Lower leg skin (tissue), 3 donors: ENCODE measurements at regions not wholly inside any gene's neighbourhood (a gene's known extent, or its start where the extent isn't known, plus 50 kb on each side); places are given as distances from the start of the nearest gene placed in this dataset.

Source experiments
- CTCF ChIP-seq, 3 donors: fragments of 450-650 bp; IDR thresholded peaks; one replicate each; pipeline ENCODE4 v1.5.1; 2016; ENCODE audit warnings: antibody characterized with exemption in 3 of 3, mild to moderate bottlenecking in 3 of 3, moderate library complexity in 2 of 3
- POLR2A ChIP-seq, 2 donors: fragments of 450-650 bp; IDR thresholded peaks; one replicate each; pipeline ENCODE4 v1.6.1; 2016 to 2017; ENCODE audit warnings: antibody characterized with exemption in 2 of 2, mild to moderate bottlenecking in 1 of 2, moderate library complexity in 1 of 2

GRCh38 chr5:114726131-114726530, 364.3 kb downstream of the KCNN2 start:
- TF ChIP-seq POLR2A (IDR thresholded peaks at IDR 0.05) (no peak), CTCF (IDR thresholded peaks at IDR 0.05) (no peak)
